ENCODE measurements at regions not wholly inside any gene's neighbourhood (a gene's known extent, or its start where the extent isn't known, plus 50 kb on each side); places are given as distances from the start of the nearest gene placed in this dataset.
"Not testable (repeated sequence)": the region's sequence is repeated elsewhere in the genome, so short reads cannot be mapped to it uniquely, and the experiment has no call there.

DNA sequence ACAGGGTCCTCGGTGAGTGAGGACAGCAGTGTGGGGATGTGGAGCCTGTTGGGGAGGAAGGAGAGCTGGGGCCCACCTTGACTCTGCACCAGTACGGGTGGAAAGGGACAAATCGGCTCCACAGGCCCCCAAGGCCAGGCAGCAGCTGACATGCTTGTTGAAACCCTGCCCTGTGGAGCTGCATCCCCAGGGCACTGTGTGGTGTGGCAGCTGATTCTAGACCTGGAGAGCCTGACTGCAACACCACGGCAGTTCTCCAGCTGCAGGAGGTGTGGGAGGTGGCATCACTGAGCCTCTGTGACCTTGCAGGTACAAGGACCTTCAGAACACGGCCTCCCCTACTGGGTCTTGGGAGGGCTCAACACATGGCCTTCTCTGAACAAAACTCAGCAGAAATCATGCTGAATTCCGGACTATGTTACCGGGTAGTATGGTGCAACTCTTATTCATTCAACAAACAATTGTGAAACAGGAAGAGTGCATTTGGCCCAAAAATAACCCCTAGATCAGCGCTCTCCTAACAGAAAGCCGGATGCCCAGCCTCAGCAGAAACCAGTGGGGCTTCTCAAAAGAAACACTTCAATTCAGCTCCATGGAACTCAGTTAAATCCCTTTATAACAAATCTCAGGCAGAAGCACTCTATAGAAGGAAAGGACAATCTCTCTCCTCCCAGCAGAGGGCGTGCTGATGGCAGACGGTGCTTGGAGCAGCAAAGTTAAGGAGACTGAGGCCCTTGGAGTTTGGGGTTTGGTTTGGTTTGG is 104.4 kb upstream of the SALL3 start:
- H3K4me3 ChIP-seq (replicated peaks; ENCODE audit: low read depth, low read length), result no peak overlapping the region
- peak; percentile 16 for DNase-seq (ENCODE audit: low read depth)
- TF ChIP-seq, protein P1, sequence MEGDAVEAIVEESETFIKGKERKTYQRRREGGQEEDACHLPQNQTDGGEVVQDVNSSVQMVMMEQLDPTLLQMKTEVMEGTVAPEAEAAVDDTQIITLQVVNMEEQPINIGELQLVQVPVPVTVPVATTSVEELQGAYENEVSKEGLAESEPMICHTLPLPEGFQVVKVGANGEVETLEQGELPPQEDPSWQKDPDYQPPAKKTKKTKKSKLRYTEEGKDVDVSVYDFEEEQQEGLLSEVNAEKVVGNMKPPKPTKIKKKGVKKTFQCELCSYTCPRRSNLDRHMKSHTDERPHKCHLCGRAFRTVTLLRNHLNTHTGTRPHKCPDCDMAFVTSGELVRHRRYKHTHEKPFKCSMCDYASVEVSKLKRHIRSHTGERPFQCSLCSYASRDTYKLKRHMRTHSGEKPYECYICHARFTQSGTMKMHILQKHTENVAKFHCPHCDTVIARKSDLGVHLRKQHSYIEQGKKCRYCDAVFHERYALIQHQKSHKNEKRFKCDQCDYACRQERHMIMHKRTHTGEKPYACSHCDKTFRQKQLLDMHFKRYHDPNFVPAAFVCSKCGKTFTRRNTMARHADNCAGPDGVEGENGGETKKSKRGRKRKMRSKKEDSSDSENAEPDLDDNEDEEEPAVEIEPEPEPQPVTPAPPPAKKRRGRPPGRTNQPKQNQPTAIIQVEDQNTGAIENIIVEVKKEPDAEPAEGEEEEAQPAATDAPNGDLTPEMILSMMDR (IDR thresholded peaks at IDR 0.05; ENCODE audit: low read length, missing control alignments), result peak; percentile 35

DNA sequence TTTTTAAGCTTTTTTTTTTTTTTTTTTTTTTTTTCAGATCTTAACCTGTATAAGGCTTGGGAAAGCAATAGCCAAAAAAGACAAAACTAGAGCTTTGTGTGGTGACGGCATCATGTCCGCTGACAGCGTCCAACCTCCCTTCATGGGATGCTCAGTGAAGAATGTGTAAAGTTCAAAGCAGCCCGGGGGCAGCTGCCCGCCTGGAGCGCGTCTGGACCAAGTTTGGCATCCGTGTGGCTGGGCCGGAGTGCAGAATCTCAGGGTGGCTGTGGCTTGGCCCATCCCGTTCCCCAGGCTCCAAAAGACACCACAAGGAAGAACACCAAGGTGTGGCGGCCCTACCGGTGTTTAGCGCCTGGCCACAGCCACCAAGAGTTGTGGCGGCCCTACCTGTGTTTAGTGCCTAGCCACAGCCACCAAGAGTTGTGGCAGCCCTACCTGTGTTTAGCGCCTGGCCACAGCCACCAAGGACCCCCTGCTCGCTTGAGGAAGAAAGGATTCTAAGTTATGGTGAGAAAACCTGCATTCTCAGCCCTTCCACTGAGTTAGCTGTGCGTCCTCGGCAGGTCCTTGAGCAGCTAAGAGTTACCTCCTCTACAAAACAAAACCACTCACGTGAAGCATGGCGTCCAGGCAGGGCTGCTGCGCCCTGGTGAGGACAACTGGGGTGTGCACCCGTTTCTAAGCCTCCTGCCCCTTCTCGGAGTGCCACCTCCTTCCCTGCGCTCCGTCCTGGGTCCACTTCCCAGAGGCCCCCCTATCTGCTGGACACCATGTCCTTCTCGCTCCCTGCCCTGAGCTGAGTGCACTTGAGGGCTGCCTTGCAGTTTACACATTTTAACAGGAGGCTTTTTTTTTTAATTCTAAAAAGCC is 103.6 kb upstream of the SALL3 start:
- no peak overlapping the region for H3K4me3 ChIP-seq (replicated peaks; ENCODE audit: low read depth, low read length)
- TF ChIP-seq, protein P1 (IDR thresholded peaks at IDR 0.05; ENCODE audit: low read length, missing control alignments), result no peak

DNA sequence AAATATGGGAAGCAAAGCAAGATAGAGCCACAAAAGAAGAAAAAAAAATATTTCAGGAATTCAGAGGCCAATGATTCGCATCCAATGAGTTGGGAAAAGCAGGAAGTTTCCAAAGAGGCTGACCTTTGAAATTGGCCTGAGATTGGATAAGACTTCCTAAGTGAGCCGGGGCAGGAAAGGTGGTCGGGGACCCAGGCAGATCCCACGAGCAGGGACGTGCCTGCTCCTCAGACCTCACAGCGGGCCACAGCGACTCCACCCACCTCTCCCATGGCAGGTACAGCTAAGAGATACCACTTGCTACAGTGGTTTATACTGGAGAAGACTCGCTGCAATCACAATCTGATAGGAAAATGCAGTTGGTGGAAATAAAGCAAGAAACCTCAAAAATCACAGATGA is 102.8 kb upstream of the SALL3 start:
- DNase-seq (ENCODE audit: low read depth), result no peak
- H3K4me3 ChIP-seq (replicated peaks; ENCODE audit: low read depth, low read length), result no peak overlapping the region
- TF ChIP-seq, protein P1 (IDR thresholded peaks at IDR 0.05; ENCODE audit: low read length, missing control alignments), result no peak

More for the DNA sequence above, 103.6 kb upstream of the SALL3 start:
- no peak for DNase-seq (ENCODE audit: low read depth)

DNA sequence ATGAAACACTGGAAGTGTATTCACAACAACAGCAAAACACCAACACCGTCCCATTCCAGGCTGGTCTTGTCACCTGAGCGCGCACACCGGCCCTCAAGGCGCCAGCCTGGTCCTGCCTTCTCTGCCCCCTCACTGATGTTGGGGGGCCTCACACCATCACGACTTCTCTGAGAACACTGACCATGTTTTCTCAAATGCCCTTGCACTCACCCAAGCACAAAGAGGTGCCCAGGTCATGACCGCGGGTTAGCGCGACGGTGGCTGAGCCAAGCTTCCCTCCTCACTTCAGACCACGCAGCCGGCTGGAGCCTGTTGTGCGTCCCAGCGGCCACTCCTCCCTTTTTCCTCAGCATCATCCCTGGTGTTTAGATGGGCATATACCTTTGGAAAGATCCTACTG is 101.3 kb upstream of the SALL3 start:
- TF ChIP-seq, protein P1 (IDR thresholded peaks at IDR 0.05; ENCODE audit: low read length, missing control alignments), result no peak
- no peak overlapping the region for H3K4me3 ChIP-seq (replicated peaks; ENCODE audit: low read depth, low read length)
- DNase-seq (ENCODE audit: low read depth), result no peak

DNA sequence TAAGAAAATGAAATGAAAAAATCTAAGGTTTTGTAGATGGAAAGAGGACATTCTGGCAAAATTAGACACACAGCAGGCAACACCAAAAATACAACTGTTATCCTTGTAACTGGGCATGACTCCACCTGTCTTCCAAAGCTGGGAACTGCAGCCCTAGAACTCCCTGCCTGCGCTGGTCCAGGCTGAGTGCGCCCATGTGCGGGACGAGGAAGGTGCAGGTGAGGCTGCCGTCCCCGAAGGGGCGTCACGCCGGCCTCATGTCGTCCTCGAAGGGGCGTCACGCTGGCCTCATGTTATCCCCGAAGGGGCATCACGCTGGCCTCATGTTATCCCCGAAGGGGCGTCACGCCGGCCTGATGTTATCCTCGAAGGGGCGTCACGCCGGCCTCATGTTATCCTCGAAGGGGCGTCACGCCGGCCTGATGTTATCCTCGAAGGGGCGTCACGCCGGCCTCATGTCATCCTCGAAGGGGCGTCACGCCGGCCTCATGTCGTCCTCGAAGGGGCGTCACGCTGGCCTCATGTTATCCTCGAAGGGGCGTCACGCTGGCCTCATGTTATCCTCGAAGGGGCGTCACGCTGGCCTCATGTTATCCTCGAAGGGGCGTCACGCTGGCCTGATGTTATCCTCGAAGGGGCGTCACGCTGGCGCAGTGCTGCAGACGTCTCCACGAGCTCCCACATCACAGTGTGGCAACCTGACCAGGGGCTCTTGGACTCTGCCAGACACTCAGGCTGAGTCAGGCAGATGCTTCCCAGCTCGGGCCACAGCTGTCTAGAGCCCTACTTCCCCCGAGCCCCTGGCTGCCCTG is 100.3 kb upstream of the SALL3 start:
- DNase-seq (ENCODE audit: low read depth); H3K4me3 ChIP-seq (replicated peaks; ENCODE audit: low read depth, low read length): not testable (repeated sequence)

DNA sequence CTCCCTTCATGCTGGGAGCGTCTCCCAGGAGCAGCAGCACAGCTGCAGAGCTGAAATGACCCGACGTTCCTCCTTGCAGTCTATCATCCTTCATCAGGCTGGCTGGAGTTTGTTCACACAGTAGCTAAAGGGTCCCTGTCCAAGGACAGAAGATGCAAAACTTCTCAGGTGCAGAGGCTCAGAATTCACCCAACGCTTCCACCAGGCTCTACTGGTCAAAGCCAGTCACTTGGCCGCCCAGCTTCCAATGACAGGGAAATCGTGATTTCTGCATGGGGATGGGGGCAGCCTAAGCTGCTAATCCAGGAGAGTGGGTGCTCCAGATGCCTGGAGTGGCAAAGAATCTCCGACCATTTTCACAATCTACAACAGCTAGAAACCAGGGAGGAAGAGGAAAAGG is 97.0 kb upstream of the SALL3 start:
- no peak overlapping the region for H3K4me3 ChIP-seq (replicated peaks; ENCODE audit: low read depth, low read length)
- TF ChIP-seq, protein P1 (IDR thresholded peaks at IDR 0.05; ENCODE audit: low read length, missing control alignments), result no peak
- DNase-seq (ENCODE audit: low read depth), result no peak

DNA sequence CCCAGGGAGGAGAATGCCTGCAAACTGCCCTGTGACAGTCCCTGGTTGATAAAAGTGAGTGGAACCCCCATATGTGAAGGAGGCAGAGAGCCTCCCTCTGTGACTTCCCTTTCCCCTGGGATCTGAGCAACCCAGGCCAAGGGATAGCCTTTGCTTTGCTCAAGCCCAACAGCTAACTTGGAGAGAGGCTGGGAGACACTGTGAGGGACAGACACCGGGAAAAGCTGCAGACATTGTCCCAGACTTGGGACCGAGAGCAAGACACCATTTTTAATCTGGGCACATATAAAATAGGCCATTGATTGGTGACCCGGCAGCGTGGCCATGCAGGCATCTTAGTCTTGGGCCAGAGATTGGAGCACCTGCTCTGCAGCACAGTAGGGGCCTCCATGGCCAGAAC is 96.1 kb upstream of the SALL3 start:
- TF ChIP-seq, protein P1 (IDR thresholded peaks at IDR 0.05; ENCODE audit: low read length, missing control alignments), result no peak
- H3K4me3 ChIP-seq (replicated peaks; ENCODE audit: low read depth, low read length), result no peak overlapping the region

More for the DNA sequence above, 96.1 kb upstream of the SALL3 start:
- no peak for DNase-seq (ENCODE audit: low read depth)

Measured in fibroblast of pulmonary artery (primary cell).